Fibroblast of pulmonary artery (primary cell): ENCODE measurements at regions not wholly inside any gene's neighbourhood (a gene's known extent, or its start where the extent isn't known, plus 50 kb on each side); places are given as distances from the start of the nearest gene placed in this dataset.

Source experiments
- DNase-seq: peaks from one replicate; pipeline ENCODE4 v3.0.0-alpha.2; 2010; ENCODE audit warnings: low read depth
- H3K4me3 ChIP-seq: replicated peaks from 2 replicates; pipeline ENCODE4 v1.5.1; 2011; ENCODE audit warnings: low read depth, mild to moderate bottlenecking, control low read depth, low read length, moderate library complexity
- TF ChIP-seq, protein P1 (sequence below): IDR thresholded peaks from 2 replicates; pipeline ENCODE4 v1.5.1; 2011; ENCODE audit warnings: mild to moderate bottlenecking, control low read depth, low read length, inconsistent platforms; ENCODE audit errors: missing control alignments

GRCh38 chr2:151020411-151020810 is 241.3 kb downstream of the RBM43 start:
- H3K4me3 ChIP-seq = no peak overlapping the region
- TF ChIP-seq, protein P1, sequence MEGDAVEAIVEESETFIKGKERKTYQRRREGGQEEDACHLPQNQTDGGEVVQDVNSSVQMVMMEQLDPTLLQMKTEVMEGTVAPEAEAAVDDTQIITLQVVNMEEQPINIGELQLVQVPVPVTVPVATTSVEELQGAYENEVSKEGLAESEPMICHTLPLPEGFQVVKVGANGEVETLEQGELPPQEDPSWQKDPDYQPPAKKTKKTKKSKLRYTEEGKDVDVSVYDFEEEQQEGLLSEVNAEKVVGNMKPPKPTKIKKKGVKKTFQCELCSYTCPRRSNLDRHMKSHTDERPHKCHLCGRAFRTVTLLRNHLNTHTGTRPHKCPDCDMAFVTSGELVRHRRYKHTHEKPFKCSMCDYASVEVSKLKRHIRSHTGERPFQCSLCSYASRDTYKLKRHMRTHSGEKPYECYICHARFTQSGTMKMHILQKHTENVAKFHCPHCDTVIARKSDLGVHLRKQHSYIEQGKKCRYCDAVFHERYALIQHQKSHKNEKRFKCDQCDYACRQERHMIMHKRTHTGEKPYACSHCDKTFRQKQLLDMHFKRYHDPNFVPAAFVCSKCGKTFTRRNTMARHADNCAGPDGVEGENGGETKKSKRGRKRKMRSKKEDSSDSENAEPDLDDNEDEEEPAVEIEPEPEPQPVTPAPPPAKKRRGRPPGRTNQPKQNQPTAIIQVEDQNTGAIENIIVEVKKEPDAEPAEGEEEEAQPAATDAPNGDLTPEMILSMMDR = no peak
- no peak for DNase-seq

DNA sequence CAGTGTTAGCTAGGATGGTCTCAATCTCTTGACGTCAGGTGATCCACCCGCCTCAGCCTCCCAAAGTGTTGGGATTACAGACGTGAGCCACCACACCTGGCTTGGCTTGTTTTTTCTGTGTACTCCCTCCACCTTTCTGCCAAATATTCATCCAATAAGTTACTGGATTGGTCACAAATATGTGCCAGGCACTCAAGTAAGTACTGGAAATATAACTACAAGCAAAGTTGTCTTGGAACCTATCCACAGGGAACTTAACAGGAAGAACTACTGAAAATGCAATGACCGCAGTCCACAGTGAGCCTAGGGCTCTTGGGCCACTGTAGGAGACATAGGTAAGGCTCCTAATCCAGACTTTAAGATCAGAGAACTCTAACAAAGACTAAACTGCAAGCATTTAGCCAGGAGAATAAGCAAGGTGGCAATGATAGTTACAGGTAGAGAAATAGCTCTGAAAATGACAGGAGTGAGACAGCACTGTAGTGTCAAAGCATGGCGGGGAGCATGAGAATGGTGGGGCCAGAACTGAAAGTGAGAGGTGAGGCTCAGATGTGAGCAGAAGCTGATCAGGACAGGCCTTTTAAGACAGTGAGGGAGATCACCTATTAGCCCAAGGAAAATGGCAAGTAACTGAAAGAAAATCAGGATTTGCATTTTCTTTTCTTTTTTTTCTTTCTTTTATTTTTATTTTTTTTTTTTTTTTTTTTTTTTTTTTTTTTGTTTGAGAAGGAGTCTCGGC is 252.1 kb downstream of the RBM43 start:
- H3K4me3 ChIP-seq = no peak overlapping the region
- no peak for DNase-seq
- TF ChIP-seq, protein P1 = no peak

- no peak for DNase-seq
- TF ChIP-seq, protein P1 = no peak
- H3K4me3 ChIP-seq = no peak overlapping the region
These were observed 254.3 kb downstream of the RBM43 start for GRCh38 chr2:151007365-151007764.

DNA sequence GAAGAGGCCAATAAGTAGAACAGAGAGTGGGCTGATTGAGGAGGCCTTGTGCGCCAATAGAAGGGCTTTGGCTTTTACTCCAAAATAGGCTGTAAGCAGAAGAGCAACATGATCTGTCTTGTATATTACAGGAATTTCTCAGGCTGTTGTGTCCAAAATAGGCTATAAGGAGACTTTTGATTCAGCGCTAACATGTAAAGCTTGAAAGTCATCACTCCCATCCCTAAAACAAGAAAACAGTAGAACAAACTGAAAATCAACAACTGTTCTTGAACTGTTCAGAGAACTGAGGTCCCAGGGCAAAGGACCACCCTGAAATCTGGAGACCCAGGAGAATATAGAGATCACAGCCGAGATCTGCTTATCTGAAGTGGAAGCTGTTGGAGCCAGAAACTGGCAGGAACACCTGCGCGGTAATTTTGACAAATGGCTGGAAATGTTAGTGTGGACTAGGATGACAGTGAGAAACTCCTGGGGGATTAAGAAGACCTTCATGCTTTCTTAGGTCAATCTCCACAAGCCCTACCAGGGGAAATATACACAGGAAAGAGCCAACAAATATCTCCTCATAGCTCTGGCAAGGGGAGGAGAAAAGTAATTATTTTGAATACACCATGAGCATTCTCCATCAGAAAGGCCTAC is 258.6 kb downstream of the RBM43 start:
- no peak for DNase-seq
- TF ChIP-seq, protein P1 = no peak
- H3K4me3 ChIP-seq = no peak overlapping the region

GRCh38 chr2:150997702-150998440 is 263.8 kb downstream of the RBM43 start:
- TF ChIP-seq, protein P1 = no peak
- H3K4me3 ChIP-seq = no peak overlapping the region
- DNase-seq = peak; percentile 13

- DNase-seq = no peak
- TF ChIP-seq, protein P1 = no peak
- H3K4me3 ChIP-seq = no peak overlapping the region
These were observed 264.6 kb downstream of the RBM43 start for GRCh38 chr2:150997066-150997465.
